HG03457 (cell line): ENCODE measurements at regions not wholly inside any gene's neighbourhood (a gene's known extent, or its start where the extent isn't known, plus 50 kb on each side); places are given as distances from the start of the nearest gene placed in this dataset.

ENCODE experiments used
- ATAC-seq: cut with Tn5 transposase; IDR thresholded peaks from one replicate; pipeline ENCODE4 v1.9.1; 2021; ENCODE audit warnings: moderate number of reproducible peaks; ENCODE audit not compliant: unreplicated experiment

DNA sequence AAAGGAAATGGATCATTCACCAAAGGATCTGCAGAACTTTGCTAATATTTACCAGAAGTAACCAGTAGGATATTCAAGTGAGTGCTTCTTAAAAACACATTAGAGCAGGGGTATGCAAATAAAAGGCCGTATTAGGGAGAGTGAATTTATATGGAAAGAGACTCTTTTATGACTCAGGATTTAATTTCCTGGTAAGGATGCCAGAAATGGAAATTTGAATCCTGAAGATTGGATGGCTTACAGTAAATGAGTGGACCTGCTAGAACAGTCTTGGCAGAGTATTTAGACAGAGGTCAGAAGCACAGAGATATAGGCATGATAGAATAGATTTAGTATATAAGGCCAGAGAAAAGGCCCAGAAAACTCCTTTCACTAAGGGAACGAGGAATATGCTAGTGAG lies 201.6 kb downstream of the SLITRK5 start:
- no peak for ATAC-seq

- no peak for ATAC-seq
Measured at GRCh38 chr13:87877477-87877876, 206.3 kb downstream of the SLITRK5 start.

DNA sequence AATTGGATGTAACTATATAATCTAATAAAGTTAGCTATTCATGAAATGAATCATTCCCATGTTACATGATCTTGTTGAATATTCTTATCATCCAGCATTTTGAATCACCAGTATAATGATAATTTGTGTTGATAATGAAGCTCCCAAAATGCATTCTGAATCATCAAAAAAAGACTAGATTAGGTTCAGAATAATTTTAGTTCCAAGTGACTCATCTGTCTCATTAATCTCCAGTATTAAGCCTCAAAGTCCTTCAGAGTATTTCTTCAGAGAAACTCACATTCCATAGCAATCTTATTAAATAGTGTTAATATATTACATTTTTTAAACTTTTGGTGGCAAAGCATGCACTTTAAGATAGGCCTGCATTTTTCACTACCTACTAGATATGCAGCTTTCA lies 207.5 kb downstream of the SLITRK5 start:
- no peak for ATAC-seq

DNA sequence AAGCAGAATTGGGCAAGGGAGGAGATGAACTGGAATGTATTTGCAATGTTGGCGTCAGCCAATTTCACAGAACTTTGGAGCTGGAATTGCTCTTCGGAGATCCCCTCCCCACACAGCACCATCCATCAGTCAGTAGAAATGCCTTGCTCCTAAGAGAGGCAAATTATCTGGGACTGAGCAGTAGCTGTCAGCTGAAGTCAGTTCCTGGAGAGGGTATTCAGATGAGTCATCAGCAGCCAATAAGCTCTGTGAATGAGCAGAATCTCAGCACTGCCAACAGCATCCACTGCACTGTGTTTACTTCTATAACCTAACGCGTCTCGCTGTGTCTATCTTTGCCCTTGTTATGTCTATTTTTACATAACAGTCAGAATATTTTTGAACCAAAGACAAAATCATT lies 213.7 kb downstream of the SLITRK5 start:
- no peak for ATAC-seq

- no peak for ATAC-seq
Measured at GRCh38 chr13:87887459-87888123, 216.4 kb downstream of the SLITRK5 start.

DNA sequence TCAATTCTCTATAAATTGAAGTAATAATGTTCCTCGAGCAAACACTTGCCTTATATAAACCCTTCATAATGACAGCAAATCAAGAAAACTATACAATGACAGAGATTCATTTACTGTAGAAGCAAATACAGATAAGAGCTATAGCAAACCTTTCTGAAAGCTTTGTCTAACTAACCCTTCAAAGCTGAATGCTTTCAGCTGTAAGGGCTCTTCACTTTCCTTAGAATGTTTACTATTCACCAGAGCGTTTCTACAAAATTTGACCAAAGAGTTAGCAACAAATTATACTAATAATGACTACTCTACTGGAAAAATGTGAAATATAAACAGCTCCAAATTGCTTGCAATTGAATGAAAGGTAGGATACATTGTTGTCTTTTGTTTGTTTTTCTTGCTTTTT lies 218.1 kb downstream of the SLITRK5 start:
- no peak for ATAC-seq

DNA sequence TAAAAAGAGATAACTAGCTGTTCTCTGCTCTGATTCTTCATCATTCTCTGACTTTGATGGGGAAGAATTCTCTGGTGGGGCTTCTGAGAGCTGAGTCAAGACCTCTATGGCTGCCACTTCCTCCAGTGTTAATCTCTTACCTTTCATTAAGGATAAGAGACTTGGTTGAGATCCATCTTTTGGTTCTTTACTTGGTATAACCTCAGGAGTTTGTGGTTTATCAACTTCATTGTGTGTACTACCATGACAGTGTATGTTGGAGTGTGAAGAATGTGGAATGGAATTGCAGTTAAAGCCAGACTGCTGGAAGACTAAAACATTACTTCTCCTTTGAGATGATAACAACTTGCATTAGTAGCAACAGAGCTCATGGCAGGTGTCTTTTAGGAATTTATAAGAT lies 222.0 kb downstream of the SLITRK5 start:
- ATAC-seq = no peak

GRCh38 chr13:87894059-87894458 lies 222.9 kb downstream of the SLITRK5 start:
- ATAC-seq = no peak

DNA sequence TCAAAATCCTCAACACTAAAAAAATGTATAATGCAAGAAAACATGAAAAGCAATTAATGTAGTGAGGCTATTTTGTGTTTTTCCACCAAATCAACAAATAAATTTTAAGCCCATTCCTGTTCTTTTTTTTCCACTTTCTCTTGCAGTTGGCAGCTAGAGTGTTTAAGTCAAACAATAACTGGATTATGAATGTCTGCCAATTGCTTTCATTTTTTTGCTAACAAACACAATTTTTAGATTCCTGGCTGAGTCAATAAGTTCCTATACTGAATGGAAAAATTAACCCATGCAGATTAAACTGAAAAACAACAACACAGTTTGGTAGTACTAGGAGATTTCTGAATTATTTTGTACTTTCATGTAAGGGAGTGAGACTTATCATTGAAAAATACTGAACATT lies 232.4 kb downstream of the SLITRK5 start:
- ATAC-seq = no peak

GRCh38 chr13:87906411-87906810 lies 235.2 kb downstream of the SLITRK5 start:
- no peak for ATAC-seq

DNA sequence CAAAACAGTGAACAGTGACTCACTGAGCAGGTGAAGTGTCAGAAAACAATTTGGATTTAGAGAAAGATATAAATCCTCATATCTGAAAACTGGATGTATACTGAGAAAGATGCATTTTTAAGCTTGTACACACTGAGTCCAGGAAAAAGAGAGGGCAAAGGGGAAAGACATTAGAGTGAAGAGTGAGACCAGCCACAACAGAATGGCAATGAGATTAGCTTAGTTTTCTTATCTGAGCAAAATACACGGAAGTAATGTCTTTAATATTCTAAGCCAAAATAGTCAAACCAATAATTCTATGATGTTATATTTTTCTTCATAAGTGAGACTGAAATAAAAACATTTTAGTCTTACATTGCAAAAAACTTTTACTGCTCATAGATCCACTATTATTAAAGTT lies 236.0 kb downstream of the SLITRK5 start:
- ATAC-seq = no peak

DNA sequence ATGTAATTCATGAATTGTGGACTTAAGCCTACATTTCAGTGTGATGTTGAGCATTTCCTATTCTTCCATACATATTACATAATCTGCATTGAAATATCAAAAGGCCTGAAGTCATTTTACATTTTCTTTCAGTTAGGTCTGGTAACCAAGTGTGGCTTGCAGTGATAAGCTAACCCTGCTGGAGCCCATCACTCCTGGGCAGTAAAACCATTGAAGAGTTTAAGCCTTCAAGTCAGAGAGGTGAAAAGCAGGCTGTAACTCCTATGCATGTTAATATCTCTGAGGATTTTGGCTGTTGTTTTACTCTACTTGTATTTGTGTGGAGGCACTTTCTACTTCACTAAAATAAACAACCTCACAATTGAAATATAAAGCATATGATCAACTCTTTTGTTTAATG lies 248.8 kb downstream of the SLITRK5 start:
- ATAC-seq = no peak

DNA sequence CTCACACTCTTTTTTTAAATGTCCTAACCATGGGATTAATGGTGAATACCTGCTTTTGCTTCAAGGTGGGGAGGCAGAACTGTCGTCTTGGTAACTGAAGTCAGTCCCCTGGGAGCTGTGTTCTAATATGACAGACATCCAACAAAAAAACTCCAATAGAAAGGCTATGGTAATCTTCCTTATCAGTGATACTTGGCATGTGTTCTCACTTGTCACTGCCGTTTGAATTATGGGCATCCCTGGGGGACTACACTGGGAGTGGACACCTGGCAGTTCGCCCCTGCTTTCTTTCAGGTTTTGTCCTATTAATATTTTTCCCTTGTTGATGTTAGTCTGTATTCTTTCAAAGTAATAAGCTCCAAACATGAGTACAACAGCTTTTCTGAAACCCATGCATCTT lies 252.6 kb downstream of the SLITRK5 start:
- ATAC-seq = no peak

- no peak for ATAC-seq
Measured at GRCh38 chr13:87925006-87925405, 253.8 kb downstream of the SLITRK5 start.

- no peak for ATAC-seq
Measured at GRCh38 chr13:87940776-87941175, 269.6 kb downstream of the SLITRK5 start.

- no peak for ATAC-seq
Measured at GRCh38 chr13:87941226-87941625, 270.1 kb downstream of the SLITRK5 start.

- ATAC-seq = no peak
Measured at GRCh38 chr13:87942205-87942604, 271.0 kb downstream of the SLITRK5 start.

- no peak for ATAC-seq
Measured at GRCh38 chr13:87944038-87944437, 272.9 kb downstream of the SLITRK5 start.

DNA sequence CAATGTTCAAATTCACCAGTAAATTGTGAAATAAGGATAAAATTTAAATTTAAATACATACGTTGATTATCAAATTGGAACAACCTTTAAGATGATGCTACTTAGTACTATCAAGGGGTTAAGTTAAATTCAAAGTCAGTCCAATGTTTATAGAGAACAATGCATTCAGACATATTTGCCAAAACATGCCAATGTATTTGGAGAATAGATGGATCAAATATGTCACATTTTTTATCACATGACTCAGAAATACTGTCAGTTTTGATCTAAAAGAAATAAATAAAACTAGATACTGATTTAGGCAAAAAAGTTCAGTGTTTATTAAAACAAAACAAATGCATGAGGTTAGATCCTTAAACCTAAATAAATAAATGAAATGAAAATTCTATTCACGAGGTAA lies 281.2 kb downstream of the SLITRK5 start:
- ATAC-seq = no peak

DNA sequence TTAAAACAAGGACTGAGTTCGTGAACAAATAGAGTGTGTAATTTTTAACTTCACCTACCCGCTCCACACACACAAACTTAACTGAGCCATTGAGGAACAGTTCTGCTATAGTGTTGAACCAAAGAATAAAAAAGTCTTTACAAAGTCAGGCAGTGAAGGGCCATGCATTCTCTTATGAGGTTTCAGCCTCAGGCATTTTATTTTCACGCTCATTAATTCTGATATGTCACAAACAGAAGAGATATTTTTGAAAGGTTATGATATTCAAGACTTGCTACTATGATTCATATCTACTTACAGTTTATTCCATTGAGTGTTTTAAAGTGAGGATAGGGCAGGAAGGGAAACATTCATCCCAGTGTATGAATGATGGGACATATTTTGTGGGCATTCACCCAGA lies 282.2 kb downstream of the SLITRK5 start:
- no peak for ATAC-seq

- no peak for ATAC-seq
Measured at GRCh38 chr13:87954091-87954490, 282.9 kb downstream of the SLITRK5 start.

DNA sequence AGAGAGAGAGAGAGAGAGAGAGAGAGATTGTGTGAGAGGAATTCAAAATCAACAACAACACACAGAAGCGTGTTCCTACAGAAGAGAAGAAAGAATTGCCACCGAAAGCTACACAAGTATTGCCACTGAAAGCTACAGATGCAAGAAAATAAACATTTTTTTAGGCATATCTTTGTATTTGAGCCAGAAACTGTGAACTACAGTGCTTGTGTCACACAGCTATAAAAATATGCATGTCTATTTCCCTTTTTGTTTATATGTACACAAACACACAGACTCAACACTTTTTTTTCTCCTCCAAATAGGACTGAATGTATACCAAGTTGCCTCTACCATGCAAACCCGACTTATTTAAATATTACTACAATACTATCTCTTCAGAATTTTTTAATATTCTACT lies 290.4 kb downstream of the SLITRK5 start:
- no peak for ATAC-seq

- ATAC-seq = no peak
Measured at GRCh38 chr13:87972568-87972967, 301.4 kb downstream of the SLITRK5 start.
